HFFc6 (cell line): ENCODE measurements at regions not wholly inside any gene's neighbourhood (a gene's known extent, or its start where the extent isn't known, plus 50 kb on each side); places are given as distances from the start of the nearest gene placed in this dataset.
"Not testable (repeated sequence)": the region's sequence is repeated elsewhere in the genome, so short reads cannot be mapped to it uniquely, and the experiment has no call there.

Experiments used
- DNase-seq: peaks from one replicate; pipeline ENCODE4 v3.0.0-alpha.2; 2018
- H3K27ac Mint-ChIP-seq: 2 replicates; pipeline ENCODE4 v1.8.0; 2020; ENCODE audit warnings: mild to moderate bottlenecking, mixed read lengths
- H3K27me3 Mint-ChIP-seq: 2 replicates; pipeline ENCODE4 v1.8.0; 2021; ENCODE audit warnings: mild to moderate bottlenecking, moderate library complexity, mixed read lengths; ENCODE audit not compliant: insufficient read depth
- H3K36me3 Mint-ChIP-seq: 2 replicates; pipeline ENCODE4 v1.8.0; 2021; ENCODE audit warnings: low read depth, mixed read lengths
- H3K4me1 Mint-ChIP-seq: 2 replicates; pipeline ENCODE4 v1.8.0; 2020; ENCODE audit warnings: low read depth, mixed read lengths
- H3K4me3 Mint-ChIP-seq: 2 replicates; pipeline ENCODE4 v1.8.0; 2020; ENCODE audit warnings: mild to moderate bottlenecking, moderate library complexity, mixed read lengths
- H3K9me3 Mint-ChIP-seq: 2 replicates; pipeline ENCODE4 v1.8.0; 2020; ENCODE audit warnings: mild to moderate bottlenecking, mixed read lengths
- TF ChIP-seq, protein P1 (sequence below): fragments of 200-600 bp; sonication (generic); IDR thresholded peaks from 2 replicates; pipeline ENCODE4 v1.5.0; 2021; ENCODE audit warnings: antibody characterized with exemption, mild to moderate bottlenecking

DNA sequence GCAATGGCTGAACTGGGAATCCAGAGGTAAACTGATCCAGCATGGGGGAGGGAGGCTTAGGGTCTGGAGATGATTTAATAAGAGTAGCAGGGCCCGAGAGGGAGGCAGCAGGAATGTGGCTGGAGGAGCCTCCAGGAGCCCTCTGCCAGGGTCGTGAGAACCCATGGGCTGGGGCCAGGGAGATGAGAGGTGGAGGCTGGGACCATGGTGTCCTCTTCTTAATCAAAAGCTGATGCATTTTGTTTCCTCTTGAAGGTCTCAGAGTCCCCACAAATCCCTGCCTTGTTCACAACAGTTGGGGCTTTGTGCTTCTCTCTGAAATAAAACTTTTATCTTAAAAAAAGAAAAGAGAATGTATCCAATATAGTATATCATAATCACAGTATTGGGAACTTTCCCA lies 123.7 kb upstream of the ZNF516 start:
- Mint-ChIP-seq H3K36me3 (no peaks in the 10 kb centered on the region), H3K27ac (no peak overlapping the region), H3K27me3 (peaks cover 10% of the 10 kb centered on the region), H3K4me3 (no peak overlapping the region), H3K9me3 (no peaks in the 10 kb centered on the region), H3K4me1 (peaks cover 49% of the 10 kb centered on the region)
- TF ChIP-seq, protein P1, sequence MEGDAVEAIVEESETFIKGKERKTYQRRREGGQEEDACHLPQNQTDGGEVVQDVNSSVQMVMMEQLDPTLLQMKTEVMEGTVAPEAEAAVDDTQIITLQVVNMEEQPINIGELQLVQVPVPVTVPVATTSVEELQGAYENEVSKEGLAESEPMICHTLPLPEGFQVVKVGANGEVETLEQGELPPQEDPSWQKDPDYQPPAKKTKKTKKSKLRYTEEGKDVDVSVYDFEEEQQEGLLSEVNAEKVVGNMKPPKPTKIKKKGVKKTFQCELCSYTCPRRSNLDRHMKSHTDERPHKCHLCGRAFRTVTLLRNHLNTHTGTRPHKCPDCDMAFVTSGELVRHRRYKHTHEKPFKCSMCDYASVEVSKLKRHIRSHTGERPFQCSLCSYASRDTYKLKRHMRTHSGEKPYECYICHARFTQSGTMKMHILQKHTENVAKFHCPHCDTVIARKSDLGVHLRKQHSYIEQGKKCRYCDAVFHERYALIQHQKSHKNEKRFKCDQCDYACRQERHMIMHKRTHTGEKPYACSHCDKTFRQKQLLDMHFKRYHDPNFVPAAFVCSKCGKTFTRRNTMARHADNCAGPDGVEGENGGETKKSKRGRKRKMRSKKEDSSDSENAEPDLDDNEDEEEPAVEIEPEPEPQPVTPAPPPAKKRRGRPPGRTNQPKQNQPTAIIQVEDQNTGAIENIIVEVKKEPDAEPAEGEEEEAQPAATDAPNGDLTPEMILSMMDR, result no peak
- no peak for DNase-seq

DNA sequence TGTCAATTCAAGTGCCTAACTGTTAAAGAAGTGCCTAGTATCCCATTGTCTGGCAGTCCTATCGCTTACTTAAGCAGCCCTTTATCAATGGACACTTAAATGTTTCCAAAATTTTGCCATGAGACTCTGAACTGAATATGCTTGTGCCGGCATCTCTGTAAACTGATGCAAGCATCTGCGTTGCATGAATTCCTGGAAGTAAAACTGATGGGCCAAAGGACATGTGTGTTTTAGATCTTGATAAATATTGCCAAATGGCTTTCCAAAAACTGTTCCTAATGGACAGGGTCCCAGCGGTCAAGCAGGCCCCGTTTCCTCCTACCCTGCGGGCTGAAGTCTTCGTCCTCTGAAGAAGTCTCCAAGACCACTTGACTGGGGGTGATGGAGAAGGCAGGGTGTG lies 121.3 kb upstream of the ZNF516 start:
- H3K9me3 Mint-ChIP-seq, result no peaks in the 10 kb centered on the region
- no peaks in the 10 kb centered on the region for H3K36me3 Mint-ChIP-seq
- TF ChIP-seq, protein P1, result no peak
- DNase-seq, result no peak
- H3K4me1 Mint-ChIP-seq, result peaks cover 37% of the 10 kb centered on the region
- no peak overlapping the region for H3K27ac Mint-ChIP-seq
- H3K27me3 Mint-ChIP-seq, result peaks cover 8% of the 10 kb centered on the region
- no peak overlapping the region for H3K4me3 Mint-ChIP-seq

DNA sequence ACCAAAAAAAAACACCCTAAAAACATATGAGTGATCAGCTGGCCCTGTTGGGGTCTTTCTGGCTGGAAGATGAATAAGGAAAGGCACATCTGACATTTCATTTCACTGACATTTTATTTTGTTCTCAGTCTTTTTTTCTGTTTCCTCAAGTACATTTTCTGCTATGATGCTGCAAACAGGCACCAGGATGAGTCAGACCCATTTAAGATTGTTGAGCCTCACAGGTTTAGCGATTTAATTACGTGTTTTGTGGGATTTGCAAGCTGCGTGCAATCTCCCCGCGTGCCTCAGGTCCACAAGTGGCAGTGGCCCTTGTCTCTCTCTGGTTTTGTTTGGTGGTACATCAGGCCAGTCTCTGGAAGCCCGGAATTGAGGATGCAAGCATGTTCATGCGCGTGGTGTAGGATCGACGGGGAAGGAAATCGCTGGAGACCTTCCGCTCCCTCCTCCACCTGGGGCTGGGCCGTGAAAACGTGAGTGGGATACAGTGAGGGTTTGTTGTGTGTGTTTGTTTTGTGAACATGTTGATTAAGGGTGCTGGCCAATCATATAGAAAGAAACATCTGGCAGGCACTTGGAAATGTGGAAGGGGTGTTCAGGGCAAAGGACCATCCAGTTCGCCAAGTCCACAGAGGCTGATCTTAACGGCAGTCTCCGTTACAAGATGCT lies 120.2 kb upstream of the ZNF516 start:
- no peak overlapping the region for H3K27ac Mint-ChIP-seq
- peak; percentile 13 for DNase-seq
- no peaks in the 10 kb centered on the region for H3K36me3 Mint-ChIP-seq
- TF ChIP-seq, protein P1, result no peak
- H3K4me1 Mint-ChIP-seq, result peaks cover 32% of the 10 kb centered on the region
- H3K27me3 Mint-ChIP-seq, result peaks cover 8% of the 10 kb centered on the region
- no peaks in the 10 kb centered on the region for H3K9me3 Mint-ChIP-seq
- H3K4me3 Mint-ChIP-seq, result no peak overlapping the region

DNA sequence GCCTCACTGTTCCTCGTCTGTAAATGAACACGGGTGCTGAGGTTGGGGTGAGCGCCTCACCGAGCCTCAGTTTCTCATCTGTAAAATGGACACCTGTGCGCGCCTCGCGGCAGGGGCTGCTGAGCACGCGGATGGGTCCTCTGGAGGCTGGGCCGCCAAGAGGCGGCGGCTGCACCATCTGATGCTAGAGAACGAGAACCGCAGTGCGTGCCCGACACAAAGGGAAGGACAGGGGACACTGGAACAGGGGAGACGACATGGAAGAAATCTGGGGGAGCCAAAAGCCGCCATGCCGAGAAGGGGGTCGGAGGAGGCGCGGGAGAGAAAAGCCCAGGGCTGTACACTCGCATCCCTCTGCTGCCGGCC lies 118.7 kb upstream of the ZNF516 start:
- H3K4me1 Mint-ChIP-seq, result peaks cover 17% of the 10 kb centered on the region
- H3K27ac Mint-ChIP-seq, result no peak overlapping the region
- H3K36me3 Mint-ChIP-seq, result no peaks in the 10 kb centered on the region
- H3K27me3 Mint-ChIP-seq, result peaks cover 9% of the 10 kb centered on the region
- H3K9me3 Mint-ChIP-seq, result no peaks in the 10 kb centered on the region
- no peak for DNase-seq
- H3K4me3 Mint-ChIP-seq, result no peak overlapping the region
- TF ChIP-seq, protein P1, result no peak

DNA sequence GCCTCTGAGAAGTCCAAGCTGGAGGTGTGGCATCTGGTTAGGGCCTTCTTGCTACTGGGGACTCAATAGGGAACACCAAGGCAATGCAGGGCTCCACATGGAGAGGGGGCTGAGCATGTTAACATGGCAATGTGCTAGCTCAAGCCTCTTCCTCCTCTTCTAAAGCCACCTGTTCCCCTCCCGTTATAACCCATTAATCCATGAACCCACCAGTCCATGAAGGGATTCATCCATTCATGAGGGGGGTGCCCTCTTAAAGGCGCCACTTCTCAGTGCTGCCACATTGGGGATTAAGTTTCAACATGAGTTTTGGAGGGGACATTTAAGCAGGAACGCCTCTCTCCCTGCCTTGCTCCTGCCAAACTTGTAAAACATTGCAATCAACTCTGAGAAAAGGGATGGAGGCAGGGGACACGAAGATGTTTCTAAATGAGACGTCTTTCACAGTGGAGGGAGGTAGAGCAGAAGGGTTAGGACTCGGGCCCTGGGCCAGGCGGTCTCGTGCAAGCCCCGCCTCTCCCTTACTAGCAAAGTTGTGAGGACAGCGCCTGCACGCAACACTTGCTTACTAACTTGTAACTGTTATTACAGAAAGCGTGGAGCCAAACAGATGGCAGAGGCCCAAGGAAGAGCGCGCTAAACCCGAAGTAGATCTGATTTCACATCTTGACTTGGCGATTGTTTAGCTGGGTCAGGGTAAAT lies 118.2 kb upstream of the ZNF516 start:
- no peak for DNase-seq
- no peaks in the 10 kb centered on the region for H3K9me3 Mint-ChIP-seq
- no peaks in the 10 kb centered on the region for H3K36me3 Mint-ChIP-seq
- H3K4me3 Mint-ChIP-seq, result no peak overlapping the region
- TF ChIP-seq, protein P1, result no peak
- peaks cover 15% of the 10 kb centered on the region for H3K4me1 Mint-ChIP-seq
- H3K27me3 Mint-ChIP-seq, result peaks cover 9% of the 10 kb centered on the region
- no peak overlapping the region for H3K27ac Mint-ChIP-seq

DNA sequence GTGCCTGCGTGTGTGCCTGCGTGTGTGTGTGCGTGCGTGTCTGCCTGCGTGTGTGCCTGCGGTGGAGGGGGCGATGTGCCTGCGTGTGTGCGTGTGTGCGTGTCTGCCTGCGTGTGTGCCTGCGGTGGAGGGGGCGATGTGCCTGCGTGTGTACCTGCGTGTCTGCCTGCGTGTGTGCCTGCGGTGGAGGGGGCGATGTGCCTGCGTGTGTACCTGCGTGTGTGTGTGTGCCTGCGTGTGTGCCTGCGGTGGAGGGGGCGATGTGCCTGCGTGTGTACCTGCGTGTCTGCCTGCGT lies 116.7 kb upstream of the ZNF516 start:
- not testable (repeated sequence) for DNase-seq, H3K27me3 Mint-ChIP-seq, H3K27ac Mint-ChIP-seq, H3K9me3 Mint-ChIP-seq, H3K4me3 Mint-ChIP-seq, H3K36me3 Mint-ChIP-seq
- H3K4me1 Mint-ChIP-seq, result peaks cover 15% of the 10 kb centered on the region
